ENCODE measurements at regions not wholly inside any gene's neighbourhood (a gene's known extent, or its start where the extent isn't known, plus 50 kb on each side); places are given as distances from the start of the nearest gene placed in this dataset.

GRCh38 chr5:104367978-104368377, 805.4 kb upstream of the NUDT12 start:
- TF ChIP-seq POLR2AphosphoS5 (IDR thresholded peaks at IDR 0.05; ENCODE audit: borderline replicate concordance, low read depth, low read length), result no peak
- no peak for TF ChIP-seq EZH2 (IDR thresholded peaks at IDR 0.05)
- TF ChIP-seq FOXP2 (optimal IDR thresholded peaks at IDR 0.05; ENCODE audit: control extremely low read depth, extremely low read length, insufficient read depth), result no peak

Measured in SK-N-MC (cell line).